ENCODE measurements at regions not wholly inside any gene's neighbourhood (a gene's known extent, or its start where the extent isn't known, plus 50 kb on each side); places are given as distances from the start of the nearest gene placed in this dataset.

DNA sequence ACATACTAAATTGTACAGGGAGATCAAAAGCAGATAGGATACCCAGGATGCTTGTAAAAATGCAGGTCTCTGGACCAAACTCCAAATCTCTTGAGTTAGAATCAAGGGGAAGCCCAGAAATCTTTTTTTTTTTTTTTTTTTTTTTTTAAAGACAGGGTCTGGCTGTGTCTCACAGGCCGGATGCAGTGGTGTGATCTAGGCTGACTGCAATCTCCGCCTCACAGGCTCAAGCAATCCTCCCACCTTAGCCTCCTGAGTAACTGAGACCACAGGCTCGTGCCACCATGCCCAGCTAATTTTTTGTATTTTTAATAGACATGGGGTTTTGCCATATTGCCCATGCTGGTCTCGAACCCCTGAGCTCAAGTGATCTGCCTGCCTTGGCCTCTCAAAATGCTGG, 373.5 kb downstream of the SHQ1 start:
- H3K9me3 ChIP-seq (ENCODE audit: severe bottlenecking) = no peaks in the 10 kb centered on the region
- TF ChIP-seq, protein P1, sequence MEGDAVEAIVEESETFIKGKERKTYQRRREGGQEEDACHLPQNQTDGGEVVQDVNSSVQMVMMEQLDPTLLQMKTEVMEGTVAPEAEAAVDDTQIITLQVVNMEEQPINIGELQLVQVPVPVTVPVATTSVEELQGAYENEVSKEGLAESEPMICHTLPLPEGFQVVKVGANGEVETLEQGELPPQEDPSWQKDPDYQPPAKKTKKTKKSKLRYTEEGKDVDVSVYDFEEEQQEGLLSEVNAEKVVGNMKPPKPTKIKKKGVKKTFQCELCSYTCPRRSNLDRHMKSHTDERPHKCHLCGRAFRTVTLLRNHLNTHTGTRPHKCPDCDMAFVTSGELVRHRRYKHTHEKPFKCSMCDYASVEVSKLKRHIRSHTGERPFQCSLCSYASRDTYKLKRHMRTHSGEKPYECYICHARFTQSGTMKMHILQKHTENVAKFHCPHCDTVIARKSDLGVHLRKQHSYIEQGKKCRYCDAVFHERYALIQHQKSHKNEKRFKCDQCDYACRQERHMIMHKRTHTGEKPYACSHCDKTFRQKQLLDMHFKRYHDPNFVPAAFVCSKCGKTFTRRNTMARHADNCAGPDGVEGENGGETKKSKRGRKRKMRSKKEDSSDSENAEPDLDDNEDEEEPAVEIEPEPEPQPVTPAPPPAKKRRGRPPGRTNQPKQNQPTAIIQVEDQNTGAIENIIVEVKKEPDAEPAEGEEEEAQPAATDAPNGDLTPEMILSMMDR (IDR thresholded peaks at IDR 0.05; ENCODE audit: poor library complexity, severe bottlenecking) = no peak
- DNase-seq (ENCODE audit: low spot score) (no peak), ATAC-seq (ENCODE audit: low read depth) (no peak)
- no peaks in the 10 kb centered on the region for H3K4me1 ChIP-seq (ENCODE audit: insufficient read depth, poor library complexity, severe bottlenecking)
- no peak overlapping the region for H3K4me3 ChIP-seq (ENCODE audit: severe bottlenecking)
- no peaks in the 10 kb centered on the region for H3K27me3 ChIP-seq (ENCODE audit: insufficient read depth, poor library complexity, severe bottlenecking)
- H3K36me3 ChIP-seq (ENCODE audit: low read depth) = no peaks in the 10 kb centered on the region
- no peak overlapping the region for H3K27ac ChIP-seq (ENCODE audit: poor library complexity, severe bottlenecking)

DNA sequence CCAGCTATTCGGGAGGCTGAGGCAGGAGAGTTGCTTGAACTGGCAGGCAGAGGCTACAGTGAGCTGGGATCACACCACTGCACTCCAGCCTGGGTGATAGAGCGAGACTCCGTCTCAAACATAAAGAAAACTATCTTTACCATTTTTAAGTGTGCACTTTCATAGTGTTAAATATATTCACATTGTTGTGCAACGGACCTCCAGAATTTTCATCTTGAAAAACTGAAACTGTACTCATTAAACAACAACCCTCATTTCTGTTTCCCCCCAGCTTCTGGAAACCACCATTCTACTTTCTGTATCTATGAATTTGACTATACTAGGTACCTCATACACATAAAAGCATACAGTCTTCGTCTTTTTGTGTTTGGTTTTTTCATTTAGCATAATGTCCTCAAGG, 375.1 kb downstream of the SHQ1 start:
- H3K36me3 ChIP-seq (ENCODE audit: low read depth) = no peaks in the 10 kb centered on the region
- no peak overlapping the region for H3K27ac ChIP-seq (ENCODE audit: poor library complexity, severe bottlenecking)
- TF ChIP-seq, protein P1 (IDR thresholded peaks at IDR 0.05; ENCODE audit: poor library complexity, severe bottlenecking) = no peak
- H3K4me3 ChIP-seq (ENCODE audit: severe bottlenecking) = no peak overlapping the region
- H3K4me1 ChIP-seq (ENCODE audit: insufficient read depth, poor library complexity, severe bottlenecking) = no peaks in the 10 kb centered on the region
- DNase-seq (ENCODE audit: low spot score) (no peak), ATAC-seq (ENCODE audit: low read depth) (no peak)
- H3K27me3 ChIP-seq (ENCODE audit: insufficient read depth, poor library complexity, severe bottlenecking) = no peaks in the 10 kb centered on the region
- no peaks in the 10 kb centered on the region for H3K9me3 ChIP-seq (ENCODE audit: severe bottlenecking)

DNA sequence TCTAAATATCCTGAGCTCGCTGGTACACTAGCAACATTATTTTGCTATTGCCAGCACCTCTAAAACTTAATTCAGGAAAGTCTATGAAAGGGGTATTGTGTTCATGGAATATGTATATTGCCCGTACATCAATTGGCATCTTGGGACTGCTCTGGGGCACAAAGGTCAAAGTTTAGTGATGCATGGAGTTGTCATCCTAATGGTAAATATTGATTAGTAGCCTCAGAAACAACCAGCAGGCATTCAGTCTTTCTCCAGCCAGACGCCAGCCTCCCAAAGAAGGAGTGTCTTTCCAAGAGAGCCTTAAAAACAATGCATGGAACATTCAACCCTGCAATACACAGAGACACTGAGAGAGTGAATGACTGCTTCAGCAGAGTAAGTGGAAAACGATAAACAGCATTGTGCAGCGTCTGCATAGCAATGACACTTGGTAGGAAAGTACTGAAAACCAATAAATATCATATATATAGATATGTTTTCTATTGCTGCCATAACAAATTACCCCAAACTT, 377.3 kb downstream of the SHQ1 start:
- TF ChIP-seq, protein P1 (IDR thresholded peaks at IDR 0.05; ENCODE audit: poor library complexity, severe bottlenecking) = no peak
- ATAC-seq (ENCODE audit: low read depth) = no peak
- Histone ChIP-seq H3K36me3 (ENCODE audit: low read depth) (no peaks in the 10 kb centered on the region), H3K27me3 (ENCODE audit: insufficient read depth, poor library complexity, severe bottlenecking) (no peaks in the 10 kb centered on the region), H3K4me3 (ENCODE audit: severe bottlenecking) (no peak overlapping the region), H3K9me3 (ENCODE audit: severe bottlenecking) (no peaks in the 10 kb centered on the region), H3K4me1 (ENCODE audit: insufficient read depth, poor library complexity, severe bottlenecking) (no peaks in the 10 kb centered on the region), H3K27ac (ENCODE audit: poor library complexity, severe bottlenecking) (no peak overlapping the region)
- no peak for DNase-seq (ENCODE audit: low spot score)

DNA sequence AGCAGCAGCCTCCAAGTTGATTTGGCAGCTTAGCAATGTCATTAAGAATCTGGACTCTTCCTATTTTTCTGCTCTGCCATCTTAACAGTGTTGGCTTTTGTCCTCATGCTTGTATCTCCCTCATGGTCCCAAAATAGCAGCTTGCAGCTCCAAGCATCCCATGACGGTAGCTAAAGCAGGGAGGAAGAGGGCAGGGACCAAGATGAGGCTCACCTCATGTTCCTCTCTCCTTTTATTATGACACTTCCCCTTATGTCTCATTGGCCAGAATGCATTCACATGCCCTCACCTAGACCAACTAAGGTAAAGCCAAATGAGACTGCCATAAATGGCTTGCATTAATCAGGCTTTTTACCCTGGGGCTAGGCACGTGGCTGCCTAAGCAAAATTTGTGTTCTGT, 382.4 kb downstream of the SHQ1 start:
- DNase-seq (ENCODE audit: low spot score) = no peak
- no peaks in the 10 kb centered on the region for H3K27me3 ChIP-seq (ENCODE audit: insufficient read depth, poor library complexity, severe bottlenecking)
- ATAC-seq (ENCODE audit: low read depth) = no peak
- H3K36me3 ChIP-seq (ENCODE audit: low read depth) = no peaks in the 10 kb centered on the region
- H3K4me3 ChIP-seq (ENCODE audit: severe bottlenecking) = no peak overlapping the region
- TF ChIP-seq, protein P1 (IDR thresholded peaks at IDR 0.05; ENCODE audit: poor library complexity, severe bottlenecking) = no peak
- H3K4me1 ChIP-seq (ENCODE audit: insufficient read depth, poor library complexity, severe bottlenecking) = no peaks in the 10 kb centered on the region
- no peaks in the 10 kb centered on the region for H3K9me3 ChIP-seq (ENCODE audit: severe bottlenecking)
- no peak overlapping the region for H3K27ac ChIP-seq (ENCODE audit: poor library complexity, severe bottlenecking)

DNA sequence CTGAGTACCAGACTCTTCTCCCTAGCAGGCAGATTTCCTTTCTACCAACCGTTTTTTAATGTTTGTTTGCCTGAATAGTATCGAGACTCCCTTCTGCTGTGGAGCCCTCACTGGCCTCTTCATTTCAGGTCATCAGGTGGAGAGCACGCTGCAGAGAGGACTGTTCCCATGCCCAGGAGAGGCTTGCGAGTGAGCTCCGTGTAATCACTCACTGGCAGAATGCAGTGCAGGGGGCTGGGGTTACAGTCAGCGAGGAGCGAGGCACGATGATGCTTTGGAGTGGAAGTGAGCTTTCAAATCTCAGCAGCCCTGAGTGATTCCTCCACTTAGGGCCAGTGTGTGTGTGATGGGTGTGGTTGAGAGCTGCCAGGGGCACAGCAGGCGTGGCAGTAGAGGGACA, 385.2 kb downstream of the SHQ1 start:
- H3K27me3 ChIP-seq (ENCODE audit: insufficient read depth, poor library complexity, severe bottlenecking) = no peaks in the 10 kb centered on the region
- no peaks in the 10 kb centered on the region for H3K9me3 ChIP-seq (ENCODE audit: severe bottlenecking)
- H3K36me3 ChIP-seq (ENCODE audit: low read depth) = no peaks in the 10 kb centered on the region
- no peak overlapping the region for H3K4me3 ChIP-seq (ENCODE audit: severe bottlenecking)
- ATAC-seq (ENCODE audit: low read depth) (no peak), DNase-seq (ENCODE audit: low spot score) (no peak)
- H3K4me1 ChIP-seq (ENCODE audit: insufficient read depth, poor library complexity, severe bottlenecking) = peaks cover 3% of the 10 kb centered on the region
- H3K27ac ChIP-seq (ENCODE audit: poor library complexity, severe bottlenecking) = no peak overlapping the region
- TF ChIP-seq, protein P1 (IDR thresholded peaks at IDR 0.05; ENCODE audit: poor library complexity, severe bottlenecking) = no peak
